ENCODE measurements at regions not wholly inside any gene's neighbourhood (a gene's known extent, or its start where the extent isn't known, plus 50 kb on each side); places are given as distances from the start of the nearest gene placed in this dataset.

- TF ChIP-seq CTCF (conservative IDR thresholded peaks at IDR 0.05; ENCODE audit: low read depth, low read length) (no peak), EZH2 (IDR thresholded peaks at IDR 0.05; ENCODE audit: borderline replicate concordance, low read depth, low read length, poor library complexity, severe bottlenecking) (no peak)
- no peak overlapping the region for H3K4me3 ChIP-seq (ENCODE audit: low read depth, low read length, poor library complexity, severe bottlenecking)
- H3K9me3 ChIP-seq (ENCODE audit: low read depth, low read length, poor library complexity, severe bottlenecking), result no peaks in the 10 kb centered on the region
- POLR2A ChIA-PET (ENCODE audit: low non-redundant PET), result no interaction called here
- intact Hi-C loops (cut with micrococcal nuclease; ENCODE audit: unreplicated experiment), result no loop called here
- H3K36me3 ChIP-seq (ENCODE audit: insufficient read depth, low read length, poor library complexity, severe bottlenecking), result no peaks in the 10 kb centered on the region
- no peaks in the 10 kb centered on the region for H3K4me1 ChIP-seq (ENCODE audit: insufficient read depth, low read length, poor library complexity, severe bottlenecking)
- no peak overlapping the region for H3K27ac ChIP-seq (ENCODE audit: low read depth, low read length, poor library complexity, severe bottlenecking)
- H3K27me3 ChIP-seq (replicated peaks; ENCODE audit: insufficient read depth, low read depth, low read length, poor library complexity), result no peaks in the 10 kb centered on the region
- BruUV-seq (replicated peaks), result no TSS peak
- CTCF ChIA-PET, result no interaction called here
- DNase-seq (ENCODE audit: low spot score), result no peak
Observed at GRCh38 chr1:234861024-234861620, 251.1 kb upstream of the IRF2BP2 start.

GRCh38 chr1:234858722-234859121 lies 248.7 kb upstream of the IRF2BP2 start:
- no peak for DNase-seq (ENCODE audit: low spot score)
- Histone ChIP-seq H3K36me3 (ENCODE audit: insufficient read depth, low read length, poor library complexity, severe bottlenecking) (no peaks in the 10 kb centered on the region), H3K27me3 (replicated peaks; ENCODE audit: insufficient read depth, low read depth, low read length, poor library complexity) (no peaks in the 10 kb centered on the region), H3K4me1 (ENCODE audit: insufficient read depth, low read length, poor library complexity, severe bottlenecking) (no peaks in the 10 kb centered on the region), H3K27ac (ENCODE audit: low read depth, low read length, poor library complexity, severe bottlenecking) (no peak overlapping the region), H3K9me3 (ENCODE audit: low read depth, low read length, poor library complexity, severe bottlenecking) (no peaks in the 10 kb centered on the region), H3K4me3 (ENCODE audit: low read depth, low read length, poor library complexity, severe bottlenecking) (no peak overlapping the region)
- no peak for TF ChIP-seq CTCF (conservative IDR thresholded peaks at IDR 0.05; ENCODE audit: low read depth, low read length)
- ChIA-PET POLR2A (ENCODE audit: low non-redundant PET) (no interaction called here), CTCF (no interaction called here)
- intact Hi-C loops (cut with micrococcal nuclease; ENCODE audit: unreplicated experiment), result no loop called here
- no TSS peak for BruUV-seq (replicated peaks)

- no peak for DNase-seq (ENCODE audit: low spot score)
- Histone ChIP-seq H3K27ac (ENCODE audit: low read depth, low read length, poor library complexity, severe bottlenecking) (no peak overlapping the region), H3K4me3 (ENCODE audit: low read depth, low read length, poor library complexity, severe bottlenecking) (no peak overlapping the region), H3K4me1 (ENCODE audit: insufficient read depth, low read length, poor library complexity, severe bottlenecking) (no peaks in the 10 kb centered on the region), H3K36me3 (ENCODE audit: insufficient read depth, low read length, poor library complexity, severe bottlenecking) (no peaks in the 10 kb centered on the region), H3K27me3 (replicated peaks; ENCODE audit: insufficient read depth, low read depth, low read length, poor library complexity) (no peaks in the 10 kb centered on the region), H3K9me3 (ENCODE audit: low read depth, low read length, poor library complexity, severe bottlenecking) (no peaks in the 10 kb centered on the region)
- no peak for TF ChIP-seq EZH2 (IDR thresholded peaks at IDR 0.05; ENCODE audit: borderline replicate concordance, low read depth, low read length, poor library complexity, severe bottlenecking)
- no peak for TF ChIP-seq CTCF (conservative IDR thresholded peaks at IDR 0.05; ENCODE audit: low read depth, low read length)
- BruUV-seq (replicated peaks), result no TSS peak
- ChIA-PET POLR2A (ENCODE audit: low non-redundant PET) (no interaction called here), CTCF (no interaction called here)
- intact Hi-C loops (cut with micrococcal nuclease; ENCODE audit: unreplicated experiment), result no loop called here
Observed at GRCh38 chr1:234856845-234857245, 246.9 kb upstream of the IRF2BP2 start.
